Neural cell (in vitro differentiated cells): ENCODE measurements at regions not wholly inside any gene's neighbourhood (a gene's known extent, or its start where the extent isn't known, plus 50 kb on each side); places are given as distances from the start of the nearest gene placed in this dataset.

Source experiments
- EZH2 ChIP-seq: fragments of 200-600, 300-800 bp; shearing (Covaris generic), sonication (generic); IDR thresholded peaks from 2 replicates; pipeline ENCODE4 v1.6.1; 2014; ENCODE audit warnings: antibody characterized with exemption, low read length, borderline replicate concordance, mild to moderate bottlenecking; ENCODE audit not compliant: insufficient read depth, poor library complexity, severe bottlenecking
- MXI1 ChIP-seq: fragments of 450-650 bp; conservative IDR thresholded peaks from 2 replicates; pipeline ENCODE4 v1.6.1; 2014; ENCODE audit warnings: antibody characterized with exemption, mild to moderate bottlenecking; ENCODE audit not compliant: poor library complexity, severe bottlenecking
- RAD21 ChIP-seq: fragments of 450-650 bp; conservative IDR thresholded peaks from 2 replicates; pipeline ENCODE4 v1.6.1; 2014; ENCODE audit warnings: antibody characterized with exemption, mild to moderate bottlenecking, moderate library complexity
- SMC3 ChIP-seq: fragments of 450-650 bp; conservative IDR thresholded peaks from 2 replicates; pipeline ENCODE4 v1.6.1; 2014; ENCODE audit warnings: antibody characterized with exemption, mild to moderate bottlenecking, moderate library complexity; ENCODE audit not compliant: poor library complexity
- TF ChIP-seq, protein P1 (sequence below): fragments of 450-650 bp; IDR thresholded peaks from 2 replicates; pipeline ENCODE4 v1.5.1; 2014; ENCODE audit warnings: antibody characterized with exemption, mild to moderate bottlenecking, moderate library complexity; ENCODE audit not compliant: poor library complexity, severe bottlenecking

- TF ChIP-seq, protein P1, sequence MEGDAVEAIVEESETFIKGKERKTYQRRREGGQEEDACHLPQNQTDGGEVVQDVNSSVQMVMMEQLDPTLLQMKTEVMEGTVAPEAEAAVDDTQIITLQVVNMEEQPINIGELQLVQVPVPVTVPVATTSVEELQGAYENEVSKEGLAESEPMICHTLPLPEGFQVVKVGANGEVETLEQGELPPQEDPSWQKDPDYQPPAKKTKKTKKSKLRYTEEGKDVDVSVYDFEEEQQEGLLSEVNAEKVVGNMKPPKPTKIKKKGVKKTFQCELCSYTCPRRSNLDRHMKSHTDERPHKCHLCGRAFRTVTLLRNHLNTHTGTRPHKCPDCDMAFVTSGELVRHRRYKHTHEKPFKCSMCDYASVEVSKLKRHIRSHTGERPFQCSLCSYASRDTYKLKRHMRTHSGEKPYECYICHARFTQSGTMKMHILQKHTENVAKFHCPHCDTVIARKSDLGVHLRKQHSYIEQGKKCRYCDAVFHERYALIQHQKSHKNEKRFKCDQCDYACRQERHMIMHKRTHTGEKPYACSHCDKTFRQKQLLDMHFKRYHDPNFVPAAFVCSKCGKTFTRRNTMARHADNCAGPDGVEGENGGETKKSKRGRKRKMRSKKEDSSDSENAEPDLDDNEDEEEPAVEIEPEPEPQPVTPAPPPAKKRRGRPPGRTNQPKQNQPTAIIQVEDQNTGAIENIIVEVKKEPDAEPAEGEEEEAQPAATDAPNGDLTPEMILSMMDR = no peak
- no peak for TF ChIP-seq EZH2
- no peak for TF ChIP-seq SMC3
- TF ChIP-seq RAD21 = no peak
- no peak for TF ChIP-seq MXI1
Observed at GRCh38 chr3:106399761-106400160, 530.9 kb upstream of the CBLB start.
